OCI-LY3 (cell line): ENCODE measurements at regions not wholly inside any gene's neighbourhood (a gene's known extent, or its start where the extent isn't known, plus 50 kb on each side); places are given as distances from the start of the nearest gene placed in this dataset.

ENCODE experiments used
- H2AFZ ChIP-seq: fragments of 200-600, 300-600 bp; shearing (Covaris generic); 2 replicates; pipeline ENCODE4 v1.6.0; 2014; ENCODE audit warnings: antibody characterized with exemption, low read depth, low read length
- H3K27ac ChIP-seq: fragments of 200-600, 300-600 bp; sonication (generic); 2 replicates; pipeline ENCODE4 v1.5.1; 2014; ENCODE audit warnings: mild to moderate bottlenecking, low read length, moderate library complexity, mixed read lengths
- H3K27me3 ChIP-seq: fragments of 200-600, 300-600 bp; sonication (generic); 2 replicates; pipeline ENCODE4 v1.6.1; 2014; ENCODE audit warnings: low read depth, low read length, mixed read lengths
- H3K36me3 ChIP-seq: fragments of 200-600, 300-600 bp; sonication (generic); replicated peaks from 2 replicates; pipeline ENCODE3; 2014; ENCODE audit warnings: low read depth, low read length, mixed read lengths
- H3K4me1 ChIP-seq: fragments of 300-600, 200-600 bp; sonication (generic); 2 replicates; pipeline ENCODE4 v1.6.1; 2014; ENCODE audit warnings: low read length, mixed read lengths
- H3K4me2 ChIP-seq: fragments of 200-600, 300-600 bp; sonication (generic); 2 replicates; pipeline ENCODE4 v1.6.1; 2014; ENCODE audit warnings: low read length, mixed read lengths
- H3K4me3 ChIP-seq: fragments of 300-600, 200-600 bp; sonication (generic); 2 replicates; pipeline ENCODE4 v1.5.1; 2014; ENCODE audit warnings: antibody characterized with exemption, mild to moderate bottlenecking, low read length, moderate library complexity
- H3K79me2 ChIP-seq: fragments of 300-600, 200-600 bp; shearing (Covaris generic); 2 replicates; pipeline ENCODE4 v1.6.1; 2014; ENCODE audit warnings: mild to moderate bottlenecking, low read length, mixed read lengths
- H3K9ac ChIP-seq: fragments of 300-600, 200-600 bp; shearing (Covaris generic); 2 replicates; pipeline ENCODE4 v1.6.0; 2014; ENCODE audit warnings: mild to moderate bottlenecking, low read length, moderate library complexity
- H3K9me3 ChIP-seq: fragments of 200-600, 300-600 bp; shearing (Covaris generic); 2 replicates; pipeline ENCODE4 v1.6.1; 2014; ENCODE audit warnings: low read length, mixed read lengths; ENCODE audit not compliant: insufficient read depth
- H4K20me1 ChIP-seq: fragments of 200-600, 300-600 bp; sonication (generic); 2 replicates; pipeline ENCODE4 v1.6.1; 2016; ENCODE audit warnings: low read length, mixed read lengths; ENCODE audit not compliant: insufficient read depth
- EZH2phosphoT487 ChIP-seq: fragments of 200-600 bp; shearing (Covaris generic); IDR thresholded peaks from 2 replicates; pipeline ENCODE4 v1.6.1; 2018; ENCODE audit warnings: antibody characterized with exemption, mixed run types, low read depth
- TF ChIP-seq, protein P1 (sequence below): fragments of 200-600, 300-600 bp; sonication (generic); IDR thresholded peaks from 2 replicates; pipeline ENCODE4 v1.5.1; 2014; ENCODE audit warnings: antibody characterized with exemption, low read length, low read depth

DNA sequence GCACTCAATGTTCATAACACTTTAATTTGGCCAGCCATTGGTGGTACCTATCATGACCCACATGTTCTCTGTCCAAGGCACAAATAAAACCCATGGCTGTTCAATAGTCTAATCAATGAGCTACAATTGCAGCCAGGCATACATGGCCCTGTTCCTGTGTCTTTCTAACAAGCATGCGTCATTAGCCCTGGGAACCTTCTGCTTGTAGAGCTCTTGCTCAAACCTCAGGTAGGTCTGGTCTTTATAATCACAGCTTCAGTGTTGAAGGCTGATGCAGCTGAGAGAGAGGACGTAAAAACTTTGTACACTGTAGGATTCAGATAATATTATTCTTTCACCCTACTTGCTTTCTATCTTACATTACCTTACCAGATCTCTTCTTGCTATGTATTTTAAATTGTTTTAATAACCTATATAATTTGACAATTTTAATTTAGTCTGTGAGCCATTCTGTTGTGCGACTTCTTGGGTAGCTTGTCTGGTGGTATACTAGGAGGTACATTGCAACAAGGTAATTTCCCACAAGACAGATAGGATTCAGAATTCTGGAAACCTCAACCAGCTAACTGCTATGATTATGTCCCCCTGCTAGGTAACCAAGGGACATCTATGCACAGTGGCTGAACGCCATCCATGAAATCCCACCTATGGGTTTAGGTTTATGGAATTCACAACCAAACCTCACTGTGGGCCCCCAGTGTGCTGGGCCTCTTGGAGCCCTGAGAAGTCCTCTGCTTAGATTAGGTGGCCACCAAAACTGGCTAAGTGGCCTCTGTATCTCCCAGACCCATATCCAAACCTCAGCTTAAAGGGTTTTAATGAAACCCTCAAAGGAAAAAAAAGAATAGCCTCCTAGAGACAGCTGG, 55.4 kb upstream of the RIPOR2 start:
- Histone ChIP-seq H4K20me1 (peaks cover 95% of the 10 kb centered on the region), H2AFZ (no peak overlapping the region), H3K4me3 (no peak overlapping the region), H3K27ac (no peak overlapping the region), H3K79me2 (peaks cover 99% of the 10 kb centered on the region), H3K4me2 (no peak overlapping the region), H3K9me3 (no peaks in the 10 kb centered on the region), H3K27me3 (no peaks in the 10 kb centered on the region), H3K9ac (no peak overlapping the region), H3K36me3 (peaks cover 42% of the 10 kb centered on the region), H3K4me1 (peaks cover 20% of the 10 kb centered on the region)
- no peak for TF ChIP-seq EZH2phosphoT487
- TF ChIP-seq, protein P1, sequence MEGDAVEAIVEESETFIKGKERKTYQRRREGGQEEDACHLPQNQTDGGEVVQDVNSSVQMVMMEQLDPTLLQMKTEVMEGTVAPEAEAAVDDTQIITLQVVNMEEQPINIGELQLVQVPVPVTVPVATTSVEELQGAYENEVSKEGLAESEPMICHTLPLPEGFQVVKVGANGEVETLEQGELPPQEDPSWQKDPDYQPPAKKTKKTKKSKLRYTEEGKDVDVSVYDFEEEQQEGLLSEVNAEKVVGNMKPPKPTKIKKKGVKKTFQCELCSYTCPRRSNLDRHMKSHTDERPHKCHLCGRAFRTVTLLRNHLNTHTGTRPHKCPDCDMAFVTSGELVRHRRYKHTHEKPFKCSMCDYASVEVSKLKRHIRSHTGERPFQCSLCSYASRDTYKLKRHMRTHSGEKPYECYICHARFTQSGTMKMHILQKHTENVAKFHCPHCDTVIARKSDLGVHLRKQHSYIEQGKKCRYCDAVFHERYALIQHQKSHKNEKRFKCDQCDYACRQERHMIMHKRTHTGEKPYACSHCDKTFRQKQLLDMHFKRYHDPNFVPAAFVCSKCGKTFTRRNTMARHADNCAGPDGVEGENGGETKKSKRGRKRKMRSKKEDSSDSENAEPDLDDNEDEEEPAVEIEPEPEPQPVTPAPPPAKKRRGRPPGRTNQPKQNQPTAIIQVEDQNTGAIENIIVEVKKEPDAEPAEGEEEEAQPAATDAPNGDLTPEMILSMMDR: no peak

DNA sequence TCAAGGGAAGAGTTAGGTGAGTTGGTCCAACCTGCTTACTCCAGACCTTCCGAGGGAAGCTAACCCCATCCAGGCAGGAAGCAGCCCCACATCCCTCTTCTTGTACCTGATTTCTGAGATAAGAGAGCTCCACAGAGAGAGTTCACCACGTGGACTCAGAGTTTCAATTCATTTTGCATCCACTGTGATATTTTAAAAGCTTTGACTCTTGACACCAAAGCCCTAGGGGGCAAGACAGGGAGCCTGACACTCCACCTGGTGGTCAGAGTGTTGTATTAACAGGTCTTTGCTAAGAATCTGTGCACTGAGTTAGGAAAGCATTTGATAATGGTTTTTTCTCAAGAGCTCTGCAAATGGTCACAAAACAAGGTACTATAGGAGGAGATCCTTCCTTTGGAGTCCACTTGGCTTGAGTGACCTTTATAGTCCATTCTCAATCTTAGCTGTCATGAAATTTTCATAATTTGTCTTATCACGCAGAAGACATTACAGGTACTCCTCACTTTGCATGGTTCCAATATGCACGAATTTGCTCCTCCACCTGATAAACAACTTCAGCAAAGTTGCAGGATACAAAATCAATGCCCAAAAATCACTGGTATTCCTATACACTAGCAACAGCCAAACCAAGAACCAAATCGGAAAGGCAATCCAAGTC, 56.2 kb upstream of the RIPOR2 start:
- Histone ChIP-seq H3K4me2 (no peak overlapping the region), H3K9me3 (no peaks in the 10 kb centered on the region), H3K36me3 (peaks cover 42% of the 10 kb centered on the region), H3K4me1 (peaks cover 20% of the 10 kb centered on the region), H4K20me1 (peaks cover 95% of the 10 kb centered on the region), H3K9ac (no peak overlapping the region), H2AFZ (no peak overlapping the region), H3K79me2 (peaks cover 99% of the 10 kb centered on the region), H3K27me3 (no peaks in the 10 kb centered on the region), H3K27ac (no peak overlapping the region), H3K4me3 (no peak overlapping the region)
- TF ChIP-seq, protein P1: peak; percentile 64
- no peak for TF ChIP-seq EZH2phosphoT487

DNA sequence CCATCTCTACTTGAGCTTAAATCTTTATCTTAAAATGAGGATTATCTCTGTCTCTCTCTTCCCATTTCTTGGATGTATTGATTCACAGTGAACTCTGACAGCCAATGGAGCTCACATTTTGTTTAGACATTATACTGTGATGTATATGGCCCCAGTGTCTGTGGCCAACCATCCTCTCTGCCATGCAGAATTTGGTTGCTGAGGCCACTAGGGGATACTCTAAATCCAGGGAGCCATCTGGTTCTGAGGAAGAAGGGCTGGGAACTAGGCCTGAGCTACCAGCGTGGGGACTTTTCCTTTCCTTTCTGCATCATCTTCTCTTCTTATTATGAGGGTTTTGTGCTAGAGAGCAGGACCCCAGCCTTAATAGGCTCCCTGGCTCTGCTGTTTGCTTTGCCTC, 59.1 kb upstream of the RIPOR2 start:
- H3K9ac ChIP-seq: no peak overlapping the region
- no peak overlapping the region for H3K27ac ChIP-seq
- H3K4me3 ChIP-seq: no peak overlapping the region
- no peaks in the 10 kb centered on the region for H3K27me3 ChIP-seq
- no peaks in the 10 kb centered on the region for H3K9me3 ChIP-seq
- TF ChIP-seq, protein P1: no peak
- TF ChIP-seq EZH2phosphoT487: no peak
- H3K36me3 ChIP-seq: peaks cover 49% of the 10 kb centered on the region
- no peak overlapping the region for H3K4me2 ChIP-seq
- peaks cover 22% of the 10 kb centered on the region for H3K4me1 ChIP-seq
- H4K20me1 ChIP-seq: peaks cover 99% of the 10 kb centered on the region
- H3K79me2 ChIP-seq: peaks cover 99% of the 10 kb centered on the region
- H2AFZ ChIP-seq: no peak overlapping the region

DNA sequence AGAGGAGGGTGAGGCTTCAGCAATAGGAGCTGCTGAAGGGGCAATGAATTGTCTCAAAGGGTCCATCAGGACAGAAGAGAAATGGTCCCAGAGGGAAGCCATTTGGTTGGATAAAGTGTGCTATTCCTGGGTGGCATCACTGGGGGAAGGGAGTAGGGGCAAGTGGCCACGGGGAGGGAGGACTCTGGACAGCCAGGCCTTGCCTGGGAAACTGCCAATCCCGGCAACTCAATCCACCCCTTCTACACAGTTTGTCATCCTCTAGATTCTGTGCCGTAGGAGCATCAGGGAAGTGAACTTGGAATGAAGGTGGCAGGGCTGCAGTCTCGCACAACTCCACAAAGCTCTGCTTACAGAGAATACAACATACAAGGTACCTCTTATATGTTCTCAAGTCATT, 59.5 kb upstream of the RIPOR2 start:
- peaks cover 99% of the 10 kb centered on the region for H4K20me1 ChIP-seq
- H3K27me3 ChIP-seq: no peaks in the 10 kb centered on the region
- H3K27ac ChIP-seq: no peak overlapping the region
- H3K9ac ChIP-seq: no peak overlapping the region
- TF ChIP-seq, protein P1: no peak
- TF ChIP-seq EZH2phosphoT487: no peak
- no peaks in the 10 kb centered on the region for H3K9me3 ChIP-seq
- H3K4me1 ChIP-seq: peaks cover 23% of the 10 kb centered on the region
- H3K4me2 ChIP-seq: no peak overlapping the region
- H3K79me2 ChIP-seq: peaks cover 99% of the 10 kb centered on the region
- no peak overlapping the region for H3K4me3 ChIP-seq
- H3K36me3 ChIP-seq: peaks cover 50% of the 10 kb centered on the region
- no peak overlapping the region for H2AFZ ChIP-seq
